LNCAP (cell line): ENCODE measurements at regions not wholly inside any gene's neighbourhood (a gene's known extent, or its start where the extent isn't known, plus 50 kb on each side); places are given as distances from the start of the nearest gene placed in this dataset.

Experiments
- CTCF ChIP-seq: fragments of 450-650 bp; IDR thresholded peaks from 2 replicates; pipeline ENCODE4 v1.5.1; 2017; ENCODE audit warnings: mild to moderate bottlenecking

- TF ChIP-seq CTCF: no peak
These were observed 110.9 kb upstream of the ATP2B2 start for GRCh38 chr3:10616321-10616720.

- no peak for TF ChIP-seq CTCF
These were observed 114.8 kb upstream of the ATP2B2 start for GRCh38 chr3:10619989-10620832.

- TF ChIP-seq CTCF: no peak
These were observed 115.4 kb upstream of the ATP2B2 start for GRCh38 chr3:10620833-10621082.

- no peak for TF ChIP-seq CTCF
These were observed 118.3 kb upstream of the ATP2B2 start for GRCh38 chr3:10623578-10624275.

GRCh38 chr3:10625323-10625722 is 119.9 kb upstream of the ATP2B2 start:
- TF ChIP-seq CTCF: no peak

GRCh38 chr3:10627884-10628572 is 122.6 kb upstream of the ATP2B2 start:
- no peak for TF ChIP-seq CTCF

- TF ChIP-seq CTCF: no peak
These were observed 123.7 kb upstream of the ATP2B2 start for GRCh38 chr3:10628891-10629670.
